ENCODE measurements at regions not wholly inside any gene's neighbourhood (a gene's known extent, or its start where the extent isn't known, plus 50 kb on each side); places are given as distances from the start of the nearest gene placed in this dataset.
"Not testable (repeated sequence)": the region's sequence is repeated elsewhere in the genome, so short reads cannot be mapped to it uniquely, and the experiment has no call there.

- Mint-ChIP-seq H3K27me3 (ENCODE audit: low read depth) (peaks cover 16% of the 10 kb centered on the region), H3K9me3 (peaks cover 9% of the 10 kb centered on the region), H3K4me3 (no peak overlapping the region), H3K36me3 (ENCODE audit: insufficient read depth) (no peaks in the 10 kb centered on the region), H3K4me1 (ENCODE audit: low read depth) (no peaks in the 10 kb centered on the region)
- DNase-seq (no peak), ATAC-seq (no peak)
Observed at GRCh38 chr17:77032929-77033328, 107.8 kb upstream of the SEC14L1 start.

GRCh38 chr17:77033892-77034404 is 106.8 kb upstream of the SEC14L1 start:
- DNase-seq (no peak), ATAC-seq (no peak)
- peaks cover 16% of the 10 kb centered on the region for H3K27me3 Mint-ChIP-seq (ENCODE audit: low read depth)
- H3K4me1 Mint-ChIP-seq (ENCODE audit: low read depth): no peaks in the 10 kb centered on the region
- H3K36me3 Mint-ChIP-seq (ENCODE audit: insufficient read depth): no peaks in the 10 kb centered on the region
- H3K9me3 Mint-ChIP-seq: peaks cover 9% of the 10 kb centered on the region
- H3K4me3 Mint-ChIP-seq: no peak overlapping the region

DNA sequence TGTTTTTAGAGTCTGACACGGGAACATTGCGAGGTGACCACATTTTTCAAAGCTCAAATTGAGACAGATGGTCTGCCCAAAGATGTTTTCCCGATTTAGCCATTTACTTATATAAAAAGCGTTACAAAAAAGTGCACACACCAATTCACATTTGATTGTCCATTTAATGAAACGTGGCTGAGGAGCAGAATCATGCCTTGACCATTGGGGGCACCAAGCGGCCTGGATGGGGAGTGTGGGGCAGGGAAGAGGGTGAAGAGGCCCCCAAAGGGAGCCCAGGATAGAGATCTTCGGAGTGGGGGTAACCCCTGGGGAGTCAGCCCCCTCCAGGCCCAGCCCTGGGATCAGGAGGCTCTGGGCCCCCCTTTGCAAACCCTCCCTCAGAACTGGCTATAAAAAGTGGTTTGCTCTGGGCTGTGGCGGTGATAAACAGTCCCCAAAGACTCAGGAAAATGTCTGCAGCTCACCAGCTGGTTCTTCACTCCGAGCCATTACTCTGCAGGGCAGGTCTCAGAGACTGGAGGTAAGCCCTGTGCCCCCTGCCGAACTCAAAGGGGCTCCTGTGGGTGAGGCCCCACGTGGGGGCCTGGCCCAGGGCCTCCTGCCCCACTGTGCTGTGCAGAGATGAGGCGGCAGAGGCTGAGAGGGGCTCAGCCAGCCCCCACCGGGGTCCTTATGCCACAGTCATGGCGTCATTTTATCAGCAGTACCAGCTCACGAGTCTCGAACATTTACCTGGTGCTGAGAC is 105.9 kb upstream of the SEC14L1 start:
- no peak overlapping the region for H3K4me3 Mint-ChIP-seq
- DNase-seq (no peak), ATAC-seq (no peak)
- H3K4me1 Mint-ChIP-seq (ENCODE audit: low read depth): no peaks in the 10 kb centered on the region
- peaks cover 9% of the 10 kb centered on the region for H3K9me3 Mint-ChIP-seq
- H3K36me3 Mint-ChIP-seq (ENCODE audit: insufficient read depth): no peaks in the 10 kb centered on the region
- H3K27me3 Mint-ChIP-seq (ENCODE audit: low read depth): peaks cover 16% of the 10 kb centered on the region

DNA sequence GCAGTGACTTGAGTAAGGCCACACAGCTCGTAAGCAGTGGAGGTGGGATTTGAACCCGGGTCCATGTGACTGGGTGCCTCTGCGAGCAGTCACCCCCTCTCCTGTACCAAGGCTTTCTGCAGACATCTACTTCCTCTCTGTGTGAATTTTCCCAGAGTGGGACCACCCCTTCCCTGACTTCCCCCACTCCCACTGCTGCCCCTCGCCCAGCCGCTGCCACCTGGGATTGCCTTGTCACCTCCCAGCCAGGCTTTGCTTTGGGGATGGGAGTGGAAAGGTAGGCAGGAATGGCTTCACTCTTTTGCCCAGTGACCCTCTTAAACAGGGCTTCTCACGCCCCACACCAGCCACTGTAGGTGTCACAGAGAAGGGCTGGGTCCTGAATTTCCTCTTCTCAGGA is 105.2 kb upstream of the SEC14L1 start:
- no peaks in the 10 kb centered on the region for H3K4me1 Mint-ChIP-seq (ENCODE audit: low read depth)
- H3K4me3 Mint-ChIP-seq: no peak overlapping the region
- peaks cover 9% of the 10 kb centered on the region for H3K9me3 Mint-ChIP-seq
- ATAC-seq (no peak), DNase-seq (no peak)
- H3K27me3 Mint-ChIP-seq (ENCODE audit: low read depth): peaks cover 16% of the 10 kb centered on the region
- no peaks in the 10 kb centered on the region for H3K36me3 Mint-ChIP-seq (ENCODE audit: insufficient read depth)

DNA sequence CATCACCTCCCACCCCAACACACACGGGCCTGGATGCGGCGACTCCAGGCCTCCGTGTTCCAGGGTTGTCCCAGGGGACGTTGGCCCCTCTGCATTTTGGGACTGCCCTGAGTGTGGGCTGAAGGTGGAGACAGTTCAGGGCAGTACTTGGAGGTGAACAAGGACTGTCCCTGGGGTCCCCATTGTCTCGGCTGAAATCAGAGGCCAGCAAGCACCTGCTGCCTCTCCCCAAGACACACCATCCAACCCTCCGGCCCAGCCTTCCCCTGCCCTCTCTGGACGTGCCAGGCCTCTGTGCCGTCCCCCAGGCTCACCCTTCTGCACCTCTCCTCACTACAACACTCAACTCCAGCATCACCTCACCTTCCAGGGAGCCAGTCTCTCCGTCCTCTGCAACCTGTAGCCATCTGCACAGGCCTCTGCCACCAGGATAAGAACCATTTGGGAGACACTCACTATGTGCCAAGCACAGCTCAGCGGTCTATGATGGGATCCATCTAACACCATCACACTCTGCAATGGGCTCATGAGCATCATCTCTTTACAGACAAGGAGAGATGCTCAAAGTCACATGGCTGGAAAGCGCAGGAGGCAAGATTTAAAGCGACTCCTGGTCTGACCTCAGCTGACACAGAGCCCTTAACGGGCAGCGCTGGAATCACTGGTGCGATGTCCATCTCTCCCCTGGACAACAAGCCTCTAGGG is 104.5 kb upstream of the SEC14L1 start:
- H3K4me1 Mint-ChIP-seq (ENCODE audit: low read depth): no peaks in the 10 kb centered on the region
- no peak overlapping the region for H3K4me3 Mint-ChIP-seq
- ATAC-seq: no peak

DNA sequence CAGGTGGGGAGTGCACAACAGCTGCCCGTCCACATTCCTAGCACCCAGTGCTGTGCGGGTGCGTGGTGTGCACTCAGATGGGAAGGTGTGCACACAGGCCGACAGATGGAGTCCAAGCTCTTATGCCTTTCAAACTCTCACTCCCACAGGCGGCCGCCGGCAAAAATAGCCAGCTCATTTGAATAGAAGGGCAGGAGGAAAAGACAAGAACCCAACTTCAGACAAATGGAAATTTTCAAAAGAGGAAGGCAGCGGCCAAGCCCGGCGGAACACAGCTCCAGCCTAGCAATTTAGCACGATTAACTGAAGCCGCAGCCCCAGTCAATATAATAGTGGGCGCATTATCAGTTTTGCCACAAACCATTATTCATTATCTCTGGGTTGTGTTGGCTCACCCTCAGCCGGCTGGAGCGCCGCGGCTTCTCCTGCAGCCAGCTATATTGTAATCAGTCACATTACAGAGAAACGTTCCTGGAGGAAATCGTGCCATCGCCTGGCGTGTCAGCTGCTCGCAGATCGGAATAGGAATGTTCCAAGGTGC is 103.9 kb upstream of the SEC14L1 start:
- DNase-seq (no peak), ATAC-seq (no peak)
- H3K36me3 Mint-ChIP-seq (ENCODE audit: insufficient read depth): no peaks in the 10 kb centered on the region
- peaks cover 3% of the 10 kb centered on the region for H3K9me3 Mint-ChIP-seq
- no peak overlapping the region for H3K4me3 Mint-ChIP-seq
- H3K27me3 Mint-ChIP-seq (ENCODE audit: low read depth): peaks cover 16% of the 10 kb centered on the region
- H3K4me1 Mint-ChIP-seq (ENCODE audit: low read depth): no peaks in the 10 kb centered on the region

More for the DNA sequence above, 104.5 kb upstream of the SEC14L1 start:
- H3K9me3 Mint-ChIP-seq: peaks cover 9% of the 10 kb centered on the region
- no peaks in the 10 kb centered on the region for H3K36me3 Mint-ChIP-seq (ENCODE audit: insufficient read depth)
- H3K27me3 Mint-ChIP-seq (ENCODE audit: low read depth): peaks cover 16% of the 10 kb centered on the region
- DNase-seq: no peak

DNA sequence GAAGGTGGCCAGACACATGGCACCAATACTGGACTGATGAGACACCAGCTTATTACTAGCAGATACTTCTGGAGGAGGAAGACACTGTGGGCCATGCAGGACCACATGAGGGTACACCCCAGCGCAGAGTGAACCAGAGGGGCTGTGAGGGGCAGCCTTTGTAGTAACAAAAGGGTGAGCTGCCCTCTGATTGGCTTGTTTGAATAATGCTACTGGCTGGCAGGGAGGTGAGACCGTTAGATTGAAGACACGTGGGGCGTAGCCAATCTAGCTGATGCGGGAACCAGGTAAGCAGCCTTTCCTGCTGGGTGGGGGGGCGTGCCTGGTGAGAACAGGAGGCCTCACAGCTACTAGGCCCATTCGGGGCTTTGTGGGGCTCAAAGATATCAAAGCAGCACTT is 102.8 kb upstream of the SEC14L1 start:
- no peak overlapping the region for H3K4me3 Mint-ChIP-seq
- H3K4me1 Mint-ChIP-seq (ENCODE audit: low read depth): no peaks in the 10 kb centered on the region
- no peak for ATAC-seq

DNA sequence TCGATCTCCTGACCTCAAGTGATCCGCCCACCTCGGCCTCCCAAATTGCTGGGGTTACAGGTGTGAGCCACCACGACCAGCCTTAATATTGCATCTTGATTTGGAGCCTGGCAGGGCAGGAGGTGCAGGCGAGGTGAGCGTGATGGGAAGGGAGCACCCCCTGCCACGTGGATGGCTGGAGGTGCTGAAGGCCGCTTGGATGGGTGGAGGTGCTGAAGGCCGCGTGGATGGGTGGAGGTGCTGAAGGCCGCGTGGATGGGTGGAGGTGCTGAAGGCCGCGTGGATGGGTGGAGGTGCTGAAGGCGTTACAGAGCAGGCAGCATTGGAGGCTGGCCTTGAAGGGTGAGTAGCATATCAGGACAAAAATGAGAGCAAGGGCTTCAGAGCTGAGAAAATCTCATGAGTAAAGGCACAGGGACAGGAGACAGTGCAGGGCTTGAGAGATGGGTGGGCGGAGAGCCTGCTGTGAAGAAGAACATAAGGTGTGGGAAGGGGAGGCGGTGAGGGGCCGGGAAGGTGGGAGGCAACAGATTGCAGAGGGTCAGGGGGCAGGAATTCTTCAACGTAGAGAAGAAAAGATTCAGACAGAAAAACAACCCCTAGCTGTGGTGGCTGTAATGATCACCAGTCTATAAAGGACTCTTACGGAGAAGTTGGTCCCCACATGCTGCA is 101.7 kb upstream of the SEC14L1 start:
- no peak for ATAC-seq
- Mint-ChIP-seq H3K36me3 (ENCODE audit: insufficient read depth) (no peaks in the 10 kb centered on the region), H3K4me3 (no peak overlapping the region), H3K9me3 (no peaks in the 10 kb centered on the region), H3K4me1 (ENCODE audit: low read depth) (no peaks in the 10 kb centered on the region), H3K27me3 (ENCODE audit: low read depth) (peaks cover 19% of the 10 kb centered on the region)
- DNase-seq: no peak

More for the DNA sequence above, 102.8 kb upstream of the SEC14L1 start:
- H3K9me3 Mint-ChIP-seq: no peaks in the 10 kb centered on the region
- H3K36me3 Mint-ChIP-seq (ENCODE audit: insufficient read depth): no peaks in the 10 kb centered on the region
- H3K27me3 Mint-ChIP-seq (ENCODE audit: low read depth): peaks cover 16% of the 10 kb centered on the region
- DNase-seq: no peak

DNA sequence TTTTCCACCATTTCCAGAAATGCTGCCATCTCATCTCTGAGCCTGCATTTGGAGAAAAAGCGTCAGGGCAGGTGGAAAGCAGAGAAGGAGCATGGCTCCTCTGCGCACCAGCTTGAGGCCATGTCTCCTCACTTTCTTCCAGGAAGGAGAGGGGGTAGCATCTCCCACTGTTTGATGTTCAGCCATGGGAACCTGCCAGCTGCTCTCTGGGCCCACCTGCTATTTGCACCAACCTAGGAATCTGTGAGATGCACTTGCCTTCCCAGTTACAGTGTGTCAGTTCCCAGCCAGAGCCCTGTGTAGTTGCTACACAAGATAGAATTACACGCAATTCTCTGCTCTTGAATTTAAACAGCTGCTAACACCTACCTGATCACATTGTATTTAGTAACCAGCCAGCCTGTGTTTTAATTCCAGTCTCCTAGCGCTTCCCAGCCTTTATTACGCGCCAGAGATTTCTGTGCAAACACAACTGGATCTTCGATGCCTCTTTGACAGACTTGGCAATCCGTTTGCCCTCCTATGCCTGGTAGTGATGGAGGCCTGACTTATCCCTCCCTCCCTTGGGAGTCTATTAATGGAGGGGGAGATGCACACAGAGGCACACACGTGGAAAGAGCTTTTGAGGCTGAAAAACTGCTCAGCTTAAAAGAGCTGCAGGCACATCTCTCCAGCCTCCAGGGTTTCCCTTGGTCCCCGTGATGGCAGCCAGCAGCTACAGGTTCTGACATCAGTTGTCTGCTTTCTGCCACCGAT is 98.1 kb upstream of the SEC14L1 start:
- Mint-ChIP-seq H3K4me3 (no peak overlapping the region), H3K36me3 (ENCODE audit: insufficient read depth) (no peaks in the 10 kb centered on the region), H3K4me1 (ENCODE audit: low read depth) (no peaks in the 10 kb centered on the region), H3K9me3 (no peaks in the 10 kb centered on the region), H3K27me3 (ENCODE audit: low read depth) (peaks cover 6% of the 10 kb centered on the region)
- DNase-seq: no peak
- no peak for ATAC-seq

DNA sequence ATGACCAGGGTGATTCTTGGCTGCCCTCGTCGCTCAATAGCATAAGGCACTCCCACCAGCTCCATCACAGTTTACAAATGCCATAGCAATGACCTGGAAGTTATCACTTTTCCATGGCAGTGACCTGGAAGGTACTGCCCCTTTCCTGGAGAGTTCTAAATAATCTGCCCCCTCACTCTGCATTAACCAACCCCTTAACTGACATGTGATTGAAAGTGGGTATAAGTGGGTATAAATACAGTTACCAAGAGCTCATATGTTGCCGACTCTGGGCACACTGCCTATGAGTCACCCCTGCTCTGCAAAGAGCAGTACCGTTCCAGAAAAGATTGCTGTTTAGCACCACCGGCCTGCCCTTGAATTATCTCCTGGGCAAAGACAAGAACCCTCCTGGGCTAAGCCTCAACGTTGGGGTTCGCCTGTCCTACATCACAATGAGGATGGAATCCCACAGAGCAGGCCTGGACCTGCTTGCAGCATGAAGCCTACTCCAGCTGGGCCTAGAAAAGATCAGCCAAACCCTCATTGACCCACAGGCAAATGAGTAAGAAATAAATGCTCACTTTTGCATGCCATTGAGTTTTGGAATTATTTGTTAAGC is 95.2 kb upstream of the SEC14L1 start:
- H3K27me3 Mint-ChIP-seq (ENCODE audit: low read depth): peaks cover 3% of the 10 kb centered on the region
- H3K9me3 Mint-ChIP-seq: no peaks in the 10 kb centered on the region
- H3K36me3 Mint-ChIP-seq (ENCODE audit: insufficient read depth): no peaks in the 10 kb centered on the region
- no peak for ATAC-seq
- no peaks in the 10 kb centered on the region for H3K4me1 Mint-ChIP-seq (ENCODE audit: low read depth)
- H3K4me3 Mint-ChIP-seq: no peak overlapping the region
- no peak for DNase-seq

DNA sequence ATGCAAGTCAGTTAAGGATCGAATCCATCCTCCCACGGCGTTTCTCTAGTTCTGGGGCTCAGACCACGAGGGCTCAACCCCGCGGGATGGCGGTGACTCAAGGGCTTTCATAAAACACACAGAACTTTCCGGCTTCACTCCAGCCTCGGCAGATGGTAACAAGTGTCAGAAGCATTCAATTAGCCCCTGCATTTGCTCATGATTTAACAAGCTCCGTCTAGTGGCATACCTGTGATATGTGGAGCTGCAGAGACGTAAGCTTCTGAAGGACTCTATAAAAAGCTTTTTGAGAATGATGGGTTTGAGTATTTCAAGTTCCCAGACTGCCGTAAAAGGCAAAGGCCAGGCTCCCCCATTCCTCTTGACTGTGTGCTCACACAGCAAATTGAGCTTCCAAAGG is 91.3 kb upstream of the SEC14L1 start:
- H3K27me3 Mint-ChIP-seq (ENCODE audit: low read depth): peaks cover 6% of the 10 kb centered on the region
- H3K4me3 Mint-ChIP-seq: no peak overlapping the region
- H3K9me3 Mint-ChIP-seq: no peaks in the 10 kb centered on the region
- DNase-seq: no peak
- no peaks in the 10 kb centered on the region for H3K36me3 Mint-ChIP-seq (ENCODE audit: insufficient read depth)
- no peak for ATAC-seq
- H3K4me1 Mint-ChIP-seq (ENCODE audit: low read depth): no peaks in the 10 kb centered on the region

DNA sequence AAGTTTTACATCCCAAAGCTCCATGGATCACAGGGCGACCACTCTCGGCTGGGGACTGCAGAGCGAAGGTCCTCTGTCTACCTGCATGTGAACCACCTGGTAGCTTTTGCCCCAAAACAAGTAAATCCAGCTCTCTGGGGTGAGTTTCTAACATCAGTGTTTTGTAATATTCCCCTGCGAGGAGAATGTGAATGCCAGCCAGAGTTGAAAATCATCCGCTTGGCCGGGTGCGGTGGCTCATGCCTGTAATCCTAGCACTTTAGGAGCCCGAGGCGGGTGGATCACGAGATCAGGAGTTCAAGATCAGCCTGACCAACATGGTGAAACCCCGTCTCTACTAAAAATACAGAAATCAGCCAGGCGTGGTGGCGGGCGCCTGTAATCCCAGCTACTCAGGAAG is 89.9 kb upstream of the SEC14L1 start:
- peaks cover 12% of the 10 kb centered on the region for H3K27me3 Mint-ChIP-seq (ENCODE audit: low read depth)
- H3K9me3 Mint-ChIP-seq; H3K4me3 Mint-ChIP-seq; DNase-seq; H3K4me1 Mint-ChIP-seq (ENCODE audit: low read depth); H3K36me3 Mint-ChIP-seq (ENCODE audit: insufficient read depth); ATAC-seq: not testable (repeated sequence)

DNA sequence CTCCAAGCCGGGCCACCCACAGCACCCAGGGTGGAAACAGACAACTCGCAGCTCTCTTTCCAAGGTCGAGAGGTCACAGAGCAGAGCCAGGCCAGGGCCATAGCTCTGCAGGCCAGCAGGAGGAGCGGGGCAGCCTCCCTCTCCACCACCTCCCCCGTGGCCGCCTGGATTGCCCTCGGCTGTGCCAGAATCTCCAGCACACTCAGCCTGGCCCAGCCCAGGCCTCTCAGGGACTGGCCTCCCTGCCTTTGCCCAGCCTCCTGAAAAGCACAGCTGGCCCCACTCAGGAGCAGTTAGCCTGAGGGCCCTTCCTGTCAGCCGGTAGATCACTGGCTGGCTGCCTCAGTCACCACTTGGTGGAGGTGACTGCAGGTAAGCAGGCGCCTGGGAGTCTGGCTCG is 85.8 kb upstream of the SEC14L1 start:
- DNase-seq (no peak), ATAC-seq (no peak)
- Mint-ChIP-seq H3K9me3 (no peaks in the 10 kb centered on the region), H3K4me3 (no peak overlapping the region), H3K36me3 (ENCODE audit: insufficient read depth) (no peaks in the 10 kb centered on the region), H3K4me1 (ENCODE audit: low read depth) (peaks cover 2% of the 10 kb centered on the region), H3K27me3 (ENCODE audit: low read depth) (peaks cover 24% of the 10 kb centered on the region)

Data from activated T-cell treated with anti-CD3 and anti-CD28 coated beads, Interleukin-2, amount 50 U/mL, for 4 hours (primary cell).